ENCODE measurements at regions not wholly inside any gene's neighbourhood (a gene's known extent, or its start where the extent isn't known, plus 50 kb on each side); places are given as distances from the start of the nearest gene placed in this dataset.
"Not testable (repeated sequence)": the region's sequence is repeated elsewhere in the genome, so short reads cannot be mapped to it uniquely, and the experiment has no call there.

GRCh38 chr5:63089147-63089546, 510.5 kb downstream of the LRRC70 start:
- no peak for DNase-seq

- DNase-seq: no peak
Measured at GRCh38 chr5:63085561-63085960, 506.9 kb downstream of the LRRC70 start.

- not testable (repeated sequence) for DNase-seq
Measured at GRCh38 chr5:63083689-63084088, 505.1 kb downstream of the LRRC70 start.

- DNase-seq: no peak
Measured at GRCh38 chr5:63081402-63081801, 502.8 kb downstream of the LRRC70 start.

GRCh38 chr5:63070001-63070400, 491.4 kb downstream of the LRRC70 start:
- no peak for DNase-seq

- DNase-seq: no peak
Measured at GRCh38 chr5:63055421-63055820, 476.8 kb downstream of the LRRC70 start.

- DNase-seq: no peak
Measured at GRCh38 chr5:63053019-63053638, 474.5 kb downstream of the LRRC70 start.

GRCh38 chr5:63050916-63051315, 472.3 kb downstream of the LRRC70 start:
- no peak for DNase-seq

GRCh38 chr5:63049935-63050334, 471.3 kb downstream of the LRRC70 start:
- DNase-seq: no peak

- DNase-seq: no peak
Measured at GRCh38 chr5:63043792-63044191, 465.2 kb downstream of the LRRC70 start.

- DNase-seq: no peak
Measured at GRCh38 chr5:63032343-63032742, 453.7 kb downstream of the LRRC70 start.

GRCh38 chr5:63029891-63030290, 451.3 kb downstream of the LRRC70 start:
- no peak for DNase-seq

GRCh38 chr5:63025679-63026078, 447.1 kb downstream of the LRRC70 start:
- DNase-seq: no peak

- DNase-seq: no peak
Measured at GRCh38 chr5:63022403-63022802, 443.8 kb downstream of the LRRC70 start.

- no peak for DNase-seq
Measured at GRCh38 chr5:63011158-63011557, 432.5 kb downstream of the LRRC70 start.

- DNase-seq: no peak
Measured at GRCh38 chr5:63008195-63008594, 429.6 kb downstream of the LRRC70 start.

- DNase-seq: not testable (repeated sequence)
Measured at GRCh38 chr5:62994842-62995241, 416.2 kb downstream of the LRRC70 start.

- DNase-seq: no peak
Measured at GRCh38 chr5:62985749-62986148, 407.1 kb downstream of the LRRC70 start.

- no peak for DNase-seq
Measured at GRCh38 chr5:62982348-62982747, 403.7 kb downstream of the LRRC70 start.

GRCh38 chr5:62980884-62981283, 402.3 kb downstream of the LRRC70 start:
- DNase-seq: no peak

- DNase-seq: no peak
Measured at GRCh38 chr5:62979472-62979871, 400.9 kb downstream of the LRRC70 start.

- no peak for DNase-seq
Measured at GRCh38 chr5:62977661-62978060, 399.0 kb downstream of the LRRC70 start.

GRCh38 chr5:62974623-62975022, 396.0 kb downstream of the LRRC70 start:
- no peak for DNase-seq

- no peak for DNase-seq
Measured at GRCh38 chr5:62969409-62970120, 390.9 kb downstream of the LRRC70 start.

GRCh38 chr5:62964428-62964827, 385.8 kb downstream of the LRRC70 start:
- no peak for DNase-seq
